GM23338 (cell line): ENCODE measurements at regions not wholly inside any gene's neighbourhood (a gene's known extent, or its start where the extent isn't known, plus 50 kb on each side); places are given as distances from the start of the nearest gene placed in this dataset.

Experiments
- ATAC-seq: fragments of 200-7000 bp; cut with Tn5 transposase; 3 replicates; pipeline ENCODE4 v1.9.1; 2020
- DNase-seq: peaks from one replicate; pipeline ENCODE4 v3.0.0-alpha.2; 2015; ENCODE audit warnings: low spot score
- H2AFZ ChIP-seq: fragments of 200-600 bp; sonication (generic); 2 replicates; pipeline ENCODE4 v1.8.0; 2016; ENCODE audit warnings: antibody characterized with exemption, mild to moderate bottlenecking, moderate library complexity
- H3F3A ChIP-seq: fragments of 200-600 bp; sonication (generic); replicated peaks from 2 replicates; pipeline ENCODE4 v1.8.0; 2017; ENCODE audit warnings: antibody characterized with exemption, mixed run types, low read depth
- H3K27ac ChIP-seq: fragments of 200-600 bp; sonication (generic); 2 replicates; pipeline ENCODE4 v1.6.1; 2016; ENCODE audit warnings: low read depth
- H3K27me3 ChIP-seq: fragments of 200-600 bp; sonication (generic); 2 replicates; pipeline ENCODE4 v1.8.0; 2016; ENCODE audit warnings: mild to moderate bottlenecking, mixed run types, moderate library complexity; ENCODE audit not compliant: insufficient read depth
- H3K36me3 ChIP-seq: fragments of 200-600 bp; sonication (generic); 2 replicates; pipeline ENCODE4 v1.8.0; 2016; ENCODE audit warnings: mild to moderate bottlenecking; ENCODE audit not compliant: insufficient read depth
- H3K4me1 ChIP-seq: fragments of 200-600 bp; sonication (generic); 2 replicates; pipeline ENCODE4 v1.8.0; 2016; ENCODE audit warnings: mild to moderate bottlenecking, moderate library complexity; ENCODE audit not compliant: insufficient read depth
- H3K4me2 ChIP-seq: fragments of 200-600 bp; sonication (generic); 2 replicates; pipeline ENCODE4 v1.7.1; 2017; ENCODE audit warnings: mixed run types
- H3K4me3 ChIP-seq: fragments of 200-600 bp; sonication (generic); 2 replicates; pipeline ENCODE4 v1.6.1; 2016; ENCODE audit warnings: mixed run types
- H3K79me2 ChIP-seq: fragments of 200-600 bp; sonication (generic); replicated peaks from 2 replicates; pipeline ENCODE4 v1.8.0; 2017; ENCODE audit warnings: mild to moderate bottlenecking; ENCODE audit not compliant: insufficient read depth
- H3K9me2 ChIP-seq: fragments of 200-600 bp; sonication (generic); 2 replicates; pipeline ENCODE4 v1.8.0; 2017; ENCODE audit not compliant: insufficient read depth
- H4K20me1 ChIP-seq: fragments of 200-600 bp; sonication (generic); replicated peaks from 2 replicates; pipeline ENCODE4 v1.8.0; 2017; ENCODE audit warnings: mild to moderate bottlenecking; ENCODE audit not compliant: insufficient read depth
- H3K27ac Mint-ChIP-seq: 2 replicates; pipeline ENCODE4 v1.8.0; 2020; ENCODE audit warnings: inconsistent platforms, mild to moderate bottlenecking, moderate library complexity, mixed read lengths
- H3K27me3 Mint-ChIP-seq: 3 replicates; pipeline ENCODE4 v1.8.0; 2022; ENCODE audit warnings: low read depth, mild to moderate bottlenecking, moderate library complexity, mixed read lengths, inconsistent platforms; ENCODE audit not compliant: insufficient read depth, poor library complexity
- H3K36me3 Mint-ChIP-seq: 3 replicates; pipeline ENCODE4 v1.8.0; 2021; ENCODE audit warnings: low read depth, mild to moderate bottlenecking, inconsistent platforms, moderate library complexity, mixed read lengths
- H3K4me1 Mint-ChIP-seq: 3 replicates; pipeline ENCODE4 v1.8.0; 2020; ENCODE audit warnings: mild to moderate bottlenecking, inconsistent platforms, mixed read lengths
- H3K4me3 Mint-ChIP-seq: 3 replicates; pipeline ENCODE4 v1.8.0; 2021; ENCODE audit warnings: moderate library complexity, mild to moderate bottlenecking, inconsistent platforms, mixed read lengths
- H3K9me3 Mint-ChIP-seq: 3 replicates; pipeline ENCODE4 v1.8.0; 2020; ENCODE audit warnings: moderate library complexity, mild to moderate bottlenecking, inconsistent platforms, mixed read lengths
- CTCF ChIP-seq, 2 experiments: fragments of 200-600 bp in 1 of 2; sonication (generic) in 1 of 2; conservative IDR thresholded peaks; 2 replicates each; pipeline versions ENCODE4 v1.5.1 to v1.6.1; 2016 to 2017; ENCODE audit warnings: antibody characterized with exemption in 2 of 2, low read depth in 2 of 2, mild to moderate bottlenecking in 2 of 2, moderate library complexity in 1 of 2
- EZH2 ChIP-seq: fragments of 200-600 bp; sonication (generic); IDR thresholded peaks from one replicate; pipeline ENCODE4 v1.8.0; 2017; ENCODE audit warnings: antibody characterized with exemption, mild to moderate bottlenecking, low read depth; ENCODE audit not compliant: unreplicated experiment
- JUNB ChIP-seq: IDR thresholded peaks from one replicate; pipeline ENCODE4 v1.6.1; 2016; ENCODE audit warnings: antibody characterized with exemption; ENCODE audit not compliant: unreplicated experiment
- POLR2AphosphoS5 ChIP-seq: IDR thresholded peaks from 2 replicates; pipeline ENCODE4 v1.6.1; 2016; ENCODE audit warnings: antibody characterized with exemption, low read depth
- STAT1 ChIP-seq: IDR thresholded peaks from one replicate; pipeline ENCODE4 v1.6.1; 2016; ENCODE audit warnings: antibody characterized with exemption; ENCODE audit not compliant: unreplicated experiment
- ZNF462 ChIP-seq: fragments of 250-450 bp; sonication (Bioruptor Pico); IDR thresholded peaks from 2 replicates; pipeline ENCODE4 v1.5.0; 2020; ENCODE audit warnings: mild to moderate bottlenecking, moderate library complexity

GRCh38 chr5:167708449-167708848 lies 583.0 kb upstream of the WWC1 start:
- no peak overlapping the region for H3K4me3 ChIP-seq

GRCh38 chr5:167709625-167710024 lies 581.8 kb upstream of the WWC1 start:
- Histone ChIP-seq H3K4me1 (no peaks in the 10 kb centered on the region), H3K27ac (no peak overlapping the region), H3K36me3 (no peaks in the 10 kb centered on the region), H3K79me2 (no peaks in the 10 kb centered on the region), H3F3A (no peaks in the 10 kb centered on the region), H3K4me3 (no peak overlapping the region), H3K9me2 (no peaks in the 10 kb centered on the region), H2AFZ (no peak overlapping the region), H3K27me3 (no peaks in the 10 kb centered on the region), H4K20me1 (no peaks in the 10 kb centered on the region), H3K4me2 (no peak overlapping the region)
- Mint-ChIP-seq H3K4me1 (no peaks in the 10 kb centered on the region), H3K4me3 (no peak overlapping the region), H3K27ac (no peak overlapping the region), H3K36me3 (no peaks in the 10 kb centered on the region; the same call in 2 of the 3 replicates), H3K9me3 (no peaks in the 10 kb centered on the region), H3K27me3 (no peaks in the 10 kb centered on the region)
- ATAC-seq (no peak), DNase-seq (no peak)
- no peak for TF ChIP-seq ZNF462 (CRISPR knock-in tag)
- no peak for TF ChIP-seq STAT1
- no peak for TF ChIP-seq CTCF (conservative IDR thresholded peaks at IDR 0.05; ENCODE audit: low read depth in 2 of 2)
- no peak for TF ChIP-seq POLR2AphosphoS5
- TF ChIP-seq EZH2: no peak
- TF ChIP-seq JUNB: no peak

More at GRCh38 chr5:167708449-167708848, 583.0 kb upstream of the WWC1 start:
- Histone ChIP-seq H3K36me3 (no peaks in the 10 kb centered on the region), H3F3A (no peaks in the 10 kb centered on the region), H3K27ac (no peak overlapping the region), H3K4me2 (no peak overlapping the region), H3K4me1 (no peaks in the 10 kb centered on the region), H3K79me2 (no peaks in the 10 kb centered on the region), H4K20me1 (no peaks in the 10 kb centered on the region), H3K27me3 (no peaks in the 10 kb centered on the region), H2AFZ (no peak overlapping the region), H3K9me2 (no peaks in the 10 kb centered on the region)
- no peaks in the 10 kb centered on the region for H3K9me3 Mint-ChIP-seq
- no peaks in the 10 kb centered on the region; the same call in 2 of the 3 replicates for H3K36me3 Mint-ChIP-seq
- H3K4me1 Mint-ChIP-seq: no peaks in the 10 kb centered on the region
- ATAC-seq: peak; percentile 61
- H3K4me3 Mint-ChIP-seq: no peak overlapping the region
- no peak overlapping the region for H3K27ac Mint-ChIP-seq
- no peak for DNase-seq
- no peaks in the 10 kb centered on the region for H3K27me3 Mint-ChIP-seq
- TF ChIP-seq POLR2AphosphoS5: no peak
- TF ChIP-seq CTCF (conservative IDR thresholded peaks at IDR 0.05; ENCODE audit: low read depth in 2 of 2): peak; percentile 20 to 61; a peak in 2 of 4 replicates
